ENCODE measurements at regions not wholly inside any gene's neighbourhood (a gene's known extent, or its start where the extent isn't known, plus 50 kb on each side); places are given as distances from the start of the nearest gene placed in this dataset.

DNA sequence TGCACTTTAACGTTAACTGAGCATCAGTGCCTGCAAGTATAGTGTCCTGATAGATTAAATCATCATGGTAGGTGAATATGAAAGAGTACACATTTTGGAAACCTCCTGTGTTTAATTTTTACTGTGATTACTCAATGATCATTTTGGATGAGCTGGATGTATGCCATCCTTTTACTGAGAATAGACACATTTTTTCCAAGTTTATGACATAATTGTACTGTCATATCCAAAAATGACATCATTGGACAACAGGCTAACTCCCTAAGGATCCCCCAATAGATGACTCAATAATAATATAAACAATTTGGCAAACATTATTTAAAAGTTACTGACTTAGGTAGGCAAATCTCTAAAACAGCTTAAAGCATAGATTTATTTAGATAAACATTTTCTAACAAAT is 410.8 kb upstream of the REG3G start:
- TF ChIP-seq, protein P1, sequence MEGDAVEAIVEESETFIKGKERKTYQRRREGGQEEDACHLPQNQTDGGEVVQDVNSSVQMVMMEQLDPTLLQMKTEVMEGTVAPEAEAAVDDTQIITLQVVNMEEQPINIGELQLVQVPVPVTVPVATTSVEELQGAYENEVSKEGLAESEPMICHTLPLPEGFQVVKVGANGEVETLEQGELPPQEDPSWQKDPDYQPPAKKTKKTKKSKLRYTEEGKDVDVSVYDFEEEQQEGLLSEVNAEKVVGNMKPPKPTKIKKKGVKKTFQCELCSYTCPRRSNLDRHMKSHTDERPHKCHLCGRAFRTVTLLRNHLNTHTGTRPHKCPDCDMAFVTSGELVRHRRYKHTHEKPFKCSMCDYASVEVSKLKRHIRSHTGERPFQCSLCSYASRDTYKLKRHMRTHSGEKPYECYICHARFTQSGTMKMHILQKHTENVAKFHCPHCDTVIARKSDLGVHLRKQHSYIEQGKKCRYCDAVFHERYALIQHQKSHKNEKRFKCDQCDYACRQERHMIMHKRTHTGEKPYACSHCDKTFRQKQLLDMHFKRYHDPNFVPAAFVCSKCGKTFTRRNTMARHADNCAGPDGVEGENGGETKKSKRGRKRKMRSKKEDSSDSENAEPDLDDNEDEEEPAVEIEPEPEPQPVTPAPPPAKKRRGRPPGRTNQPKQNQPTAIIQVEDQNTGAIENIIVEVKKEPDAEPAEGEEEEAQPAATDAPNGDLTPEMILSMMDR (conservative IDR thresholded peaks at IDR 0.05): no peak
- TF ChIP-seq ZFX (IDR thresholded peaks at IDR 0.05): no peak
